ENCODE measurements at regions not wholly inside any gene's neighbourhood (a gene's known extent, or its start where the extent isn't known, plus 50 kb on each side); places are given as distances from the start of the nearest gene placed in this dataset.

DNA sequence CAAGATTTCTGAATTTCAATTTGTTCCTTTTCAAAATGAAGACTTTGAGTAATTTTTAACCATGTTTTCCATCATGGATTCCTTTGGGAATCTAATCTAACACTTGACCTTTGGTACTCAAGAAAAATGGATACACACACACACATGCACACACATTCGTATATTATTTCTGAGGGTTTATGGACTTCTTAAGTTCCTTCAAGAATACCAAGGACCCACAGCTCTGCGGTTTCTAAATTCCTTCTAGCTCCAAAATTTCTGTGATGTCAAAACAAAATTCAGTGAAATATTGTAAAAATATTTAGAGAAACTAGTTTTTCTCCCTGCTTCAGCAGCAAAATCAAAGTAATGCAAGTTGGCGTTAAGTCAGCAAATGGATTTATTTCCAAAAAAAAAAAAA is 98.3 kb upstream of the FAM13C start:
- ATAC-seq = no peak
- no peak for DNase-seq (ENCODE audit: low read depth, low spot score)
- H3K79me2 ChIP-seq (ENCODE audit: insufficient read depth, low read length) = no peaks in the 10 kb centered on the region
- no peaks in the 10 kb centered on the region for H4K20me1 ChIP-seq (ENCODE audit: insufficient read depth)
- RAD21 ChIA-PET (ENCODE audit: low non-redundant PET in 1 of 2, low total read pairs in 2 of 2, uncharacterized antibody in 2 of 2, unreplicated experiment in 2 of 2) = no interaction called here
- H3K4me3 ChIP-seq (replicated peaks in 1 of 2; ENCODE audit: low read depth in 1 of 2, low read length in 2 of 2) = no peak overlapping the region
- no peaks in the 10 kb centered on the region for H3K36me3 ChIP-seq (ENCODE audit: control insufficient read depth in 1 of 2, insufficient read depth in 2 of 2, low read length in 2 of 2)
- no peak overlapping the region for H2AFZ ChIP-seq (ENCODE audit: low read depth, low read length, poor library complexity, severe bottlenecking)
- 0 out of 2 replicates have a peak, but pooled peaks cover 4% of the 10 kb centered on the region for H3K27me3 ChIP-seq (ENCODE audit: insufficient read depth, low read length)
- no peaks in the 10 kb centered on the region for H3K9me2 ChIP-seq (ENCODE audit: insufficient read depth)
- H3K9me3 ChIP-seq (ENCODE audit: control insufficient read depth in 1 of 2, insufficient read depth in 1 of 2, low read depth in 1 of 2, low read length in 2 of 2) = no peaks in the 10 kb centered on the region
- no peak overlapping the region for H3K4me2 ChIP-seq (ENCODE audit: low read length)
- H3K4me1 ChIP-seq (ENCODE audit: control insufficient read depth in 1 of 2, insufficient read depth in 2 of 2, low read length in 2 of 2) = no peaks in the 10 kb centered on the region
- no peak overlapping the region for H3K27ac ChIP-seq (ENCODE audit: low read depth, low read length)
- TF ChIP-seq, protein P1, sequence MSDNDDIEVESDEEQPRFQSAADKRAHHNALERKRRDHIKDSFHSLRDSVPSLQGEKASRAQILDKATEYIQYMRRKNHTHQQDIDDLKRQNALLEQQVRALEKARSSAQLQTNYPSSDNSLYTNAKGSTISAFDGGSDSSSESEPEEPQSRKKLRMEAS (IDR thresholded peaks at IDR 0.05) = no peak
- TF ChIP-seq YY1 (IDR thresholded peaks at IDR 0.05; ENCODE audit: extremely low read depth, insufficient replicate concordance, low read depth, low read length) = no peak
- no peak for TF ChIP-seq CEBPB (IDR thresholded peaks at IDR 0.05; ENCODE audit: low read depth)
- TF ChIP-seq ZNF274 (IDR thresholded peaks at IDR 0.05; ENCODE audit: low read depth, low read length) = no peak
- TF ChIP-seq TCF7L2 (IDR thresholded peaks at IDR 0.05; ENCODE audit: borderline replicate concordance, extremely low read depth, insufficient read depth, insufficient read length) = no peak
- no peak for TF ChIP-seq SP1 (IDR thresholded peaks at IDR 0.05; ENCODE audit: low read depth)
- TF ChIP-seq SIN3A (IDR thresholded peaks at IDR 0.05; ENCODE audit: low read depth) = no peak
- TF ChIP-seq, protein P2, sequence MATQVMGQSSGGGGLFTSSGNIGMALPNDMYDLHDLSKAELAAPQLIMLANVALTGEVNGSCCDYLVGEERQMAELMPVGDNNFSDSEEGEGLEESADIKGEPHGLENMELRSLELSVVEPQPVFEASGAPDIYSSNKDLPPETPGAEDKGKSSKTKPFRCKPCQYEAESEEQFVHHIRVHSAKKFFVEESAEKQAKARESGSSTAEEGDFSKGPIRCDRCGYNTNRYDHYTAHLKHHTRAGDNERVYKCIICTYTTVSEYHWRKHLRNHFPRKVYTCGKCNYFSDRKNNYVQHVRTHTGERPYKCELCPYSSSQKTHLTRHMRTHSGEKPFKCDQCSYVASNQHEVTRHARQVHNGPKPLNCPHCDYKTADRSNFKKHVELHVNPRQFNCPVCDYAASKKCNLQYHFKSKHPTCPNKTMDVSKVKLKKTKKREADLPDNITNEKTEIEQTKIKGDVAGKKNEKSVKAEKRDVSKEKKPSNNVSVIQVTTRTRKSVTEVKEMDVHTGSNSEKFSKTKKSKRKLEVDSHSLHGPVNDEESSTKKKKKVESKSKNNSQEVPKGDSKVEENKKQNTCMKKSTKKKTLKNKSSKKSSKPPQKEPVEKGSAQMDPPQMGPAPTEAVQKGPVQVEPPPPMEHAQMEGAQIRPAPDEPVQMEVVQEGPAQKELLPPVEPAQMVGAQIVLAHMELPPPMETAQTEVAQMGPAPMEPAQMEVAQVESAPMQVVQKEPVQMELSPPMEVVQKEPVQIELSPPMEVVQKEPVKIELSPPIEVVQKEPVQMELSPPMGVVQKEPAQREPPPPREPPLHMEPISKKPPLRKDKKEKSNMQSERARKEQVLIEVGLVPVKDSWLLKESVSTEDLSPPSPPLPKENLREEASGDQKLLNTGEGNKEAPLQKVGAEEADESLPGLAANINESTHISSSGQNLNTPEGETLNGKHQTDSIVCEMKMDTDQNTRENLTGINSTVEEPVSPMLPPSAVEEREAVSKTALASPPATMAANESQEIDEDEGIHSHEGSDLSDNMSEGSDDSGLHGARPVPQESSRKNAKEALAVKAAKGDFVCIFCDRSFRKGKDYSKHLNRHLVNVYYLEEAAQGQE (IDR thresholded peaks at IDR 0.05; ENCODE audit: low read depth) = no peak
- no peak for TF ChIP-seq EZH2phosphoT487 (IDR thresholded peaks at IDR 0.05; ENCODE audit: borderline replicate concordance)
- TF ChIP-seq EZH2 (IDR thresholded peaks at IDR 0.05) = no peak
- H3K9ac ChIP-seq (ENCODE audit: low read length) = no peak overlapping the region
- BruUV-seq (replicated peaks) = no TSS peak
- CTCF ChIA-PET = no interaction called here
- POLR2A ChIA-PET = interaction anchor here (0.7 kb wide), 1 partner anchor 136 kb away, joined by 3 read pairs; no protein-coding TSS in a partner anchor
- intact Hi-C loops (cut with micrococcal nuclease) = loop anchor here (10.0 kb wide), 2 partner anchors 506 to 676 kb away; no protein-coding TSS in a partner anchor

Measured in HCT116 (cell line).